IMR-90 (cell line): ENCODE measurements at regions not wholly inside any gene's neighbourhood (a gene's known extent, or its start where the extent isn't known, plus 50 kb on each side); places are given as distances from the start of the nearest gene placed in this dataset.

ENCODE experiments used
- ATAC-seq: fragments of 200-7000 bp; cut with Tn5 transposase; 2 replicates; pipeline ENCODE4 v1.9.1; 2020; ENCODE audit warnings: low read depth, mild to moderate bottlenecking, moderate library complexity
- BruUV-seq: library from RNA; stranded (reverse); fragments of 400-500 nt; replicated peaks from 2 replicates; lab custom pipeline; 2021; lab: Mats Ljungman, UMichigan
- CTCF ChIA-PET: fragments of 300-600 bp; formaldehyde crosslinking; extraction: SDS; loops from one replicate; lab custom pipeline; 2021; ENCODE audit warnings: antibody characterized with exemption; lab: Yijun Ruan, JAX
- POLR2A ChIA-PET: fragments of 300-600 bp; sonication (Branson Sonifier 250); formaldehyde crosslinking; loops from one replicate; lab custom pipeline; 2022; ENCODE audit warnings: antibody characterized with exemption; ENCODE audit not compliant: unreplicated experiment; lab: Charles Lee
- DNase-seq: peaks from one replicate; pipeline ENCODE4 v3.0.0; 2013
- H2AFZ ChIP-seq: replicated peaks from 2 replicates; pipeline ENCODE3; 2013; ENCODE audit warnings: low read length, mild to moderate bottlenecking; ENCODE audit not compliant: poor library complexity
- H2AK5ac ChIP-seq: 2 replicates; pipeline ENCODE4 v1.6.1; 2013; ENCODE audit warnings: low read depth, low read length, inconsistent platforms
- H2AK9ac ChIP-seq: replicated peaks from 2 replicates; pipeline ENCODE3; 2013; ENCODE audit warnings: mild to moderate bottlenecking, low read depth, low read length, moderate library complexity; ENCODE audit not compliant: poor library complexity
- H2BK120ac ChIP-seq: 2 replicates; pipeline ENCODE4 v1.6.1; 2013; ENCODE audit warnings: low read depth, low read length, inconsistent platforms
- H2BK15ac ChIP-seq: 3 replicates; pipeline ENCODE4 v1.6.1; 2013; ENCODE audit warnings: low read depth, low read length, inconsistent platforms
- H2BK20ac ChIP-seq: 2 replicates; pipeline ENCODE4 v1.6.1; 2013; ENCODE audit warnings: low read depth, mild to moderate bottlenecking, inconsistent platforms, low read length, moderate library complexity
- H2BK5ac ChIP-seq: 2 replicates; pipeline ENCODE4 v1.6.1; 2013; ENCODE audit warnings: mild to moderate bottlenecking, low read depth, low read length, inconsistent platforms; ENCODE audit not compliant: poor library complexity, severe bottlenecking
- H3K14ac ChIP-seq: replicated peaks from 2 replicates; pipeline ENCODE4 v1.6.1; 2013; ENCODE audit warnings: low read depth, low read length, inconsistent platforms
- H3K18ac ChIP-seq: 2 replicates; pipeline ENCODE4 v1.6.1; 2013; ENCODE audit warnings: low read depth, low read length, control low read depth
- H3K23ac ChIP-seq: 2 replicates; pipeline ENCODE4 v1.6.1; 2013; ENCODE audit warnings: low read depth, low read length, inconsistent platforms
- H3K27ac ChIP-seq: 2 replicates; pipeline ENCODE4 v1.5.1; 2013; ENCODE audit warnings: mild to moderate bottlenecking, control low read depth, low read length; ENCODE audit not compliant: insufficient read depth
- H3K27me3 ChIP-seq: 2 replicates; pipeline ENCODE4 v1.6.1; 2013; ENCODE audit warnings: low read length; ENCODE audit not compliant: control insufficient read depth, insufficient read depth
- H3K36me3 ChIP-seq: 2 replicates; pipeline ENCODE4 v1.6.1; 2013; ENCODE audit warnings: low read length, mixed read lengths; ENCODE audit not compliant: control insufficient read depth, insufficient read depth
- H3K4ac ChIP-seq: 2 replicates; pipeline ENCODE4 v1.6.1; 2013; ENCODE audit warnings: low read depth, low read length, inconsistent platforms
- H3K4me1 ChIP-seq: 2 replicates; pipeline ENCODE4 v1.6.1; 2013; ENCODE audit warnings: low read length, mixed read lengths; ENCODE audit not compliant: control insufficient read depth, insufficient read depth
- H3K4me2 ChIP-seq: 2 replicates; pipeline ENCODE4 v1.6.1; 2013; ENCODE audit warnings: low read depth, mild to moderate bottlenecking, control low read depth, low read length, moderate library complexity
- H3K4me3 ChIP-seq: 2 replicates; pipeline ENCODE4 v1.5.1; 2013; ENCODE audit warnings: low read depth, mild to moderate bottlenecking, control low read depth, low read length, moderate library complexity; ENCODE audit not compliant: insufficient read depth
- H3K56ac ChIP-seq: 2 replicates; pipeline ENCODE4 v1.6.1; 2013; ENCODE audit warnings: low read length, inconsistent platforms; ENCODE audit not compliant: insufficient read depth; ENCODE audit errors: extremely low read depth
- H3K79me1 ChIP-seq, 2 experiments: 2 replicates each; pipeline ENCODE4 v1.6.1; 2013; ENCODE audit warnings: low read length in 2 of 2, inconsistent platforms in 1 of 2, low read depth in 1 of 2
- H3K9ac ChIP-seq: 2 replicates; pipeline ENCODE4 v1.6.1; 2013; ENCODE audit warnings: low read depth, low read length, control low read depth
- H3K9me1 ChIP-seq: 2 replicates; pipeline ENCODE4 v1.6.1; 2013; ENCODE audit warnings: low read length, inconsistent platforms; ENCODE audit not compliant: insufficient read depth
- H3K9me3 ChIP-seq: 2 replicates; pipeline ENCODE4 v1.6.1; 2013; ENCODE audit warnings: low read length; ENCODE audit not compliant: control insufficient read depth, insufficient read depth
- H4K20me1 ChIP-seq: 2 replicates; pipeline ENCODE4 v1.6.1; 2013; ENCODE audit warnings: low read length, inconsistent platforms; ENCODE audit not compliant: insufficient read depth
- H4K5ac ChIP-seq: 2 replicates; pipeline ENCODE4 v1.6.1; 2013; ENCODE audit warnings: mild to moderate bottlenecking, low read depth, low read length, control low read depth
- H4K8ac ChIP-seq, 2 experiments: 2 replicates each; pipeline ENCODE4 v1.6.1; 2013; ENCODE audit warnings: low read depth in 2 of 2, low read length in 2 of 2, control low read depth in 1 of 2, inconsistent platforms in 1 of 2
- H4K91ac ChIP-seq: 2 replicates; pipeline ENCODE4 v1.6.1; 2013; ENCODE audit warnings: low read depth, low read length, inconsistent platforms; ENCODE audit not compliant: insufficient read depth
- BHLHE40 ChIP-seq: fragments of 150-350 bp; IDR thresholded peaks from 2 replicates; pipeline ENCODE4 v1.6.1; 2016; ENCODE audit warnings: mild to moderate bottlenecking, low read depth, low read length
- CEBPB ChIP-seq: IDR thresholded peaks from 2 replicates; pipeline ENCODE4 v1.6.1; 2012; ENCODE audit warnings: low read depth, low read length, improper control_type of control experiment
- CHD1 ChIP-seq: IDR thresholded peaks from 2 replicates; pipeline ENCODE4 v1.6.1; 2012; ENCODE audit warnings: low read depth, low read length, improper control_type of control experiment
- CTCF ChIP-seq: conservative IDR thresholded peaks from 2 replicates; pipeline ENCODE4 v1.5.1; 2012; ENCODE audit warnings: mild to moderate bottlenecking, low read depth, low read length, improper control_type of control experiment
- ELK1 ChIP-seq: fragments of 150-350 bp; IDR thresholded peaks from 2 replicates; pipeline ENCODE4 v1.6.1; 2016; ENCODE audit warnings: low read depth, mild to moderate bottlenecking, low read length, moderate library complexity, borderline replicate concordance
- FOS ChIP-seq: fragments of 150-350 bp; IDR thresholded peaks from 2 replicates; pipeline ENCODE4 v1.6.1; 2016; ENCODE audit warnings: low read depth, low read length
- MAFK ChIP-seq: IDR thresholded peaks from 2 replicates; pipeline ENCODE4 v1.6.1; 2012; ENCODE audit warnings: low read depth, low read length, improper control_type of control experiment
- MAZ ChIP-seq: IDR thresholded peaks from 2 replicates; pipeline ENCODE4 v1.6.1; 2012; ENCODE audit warnings: low read depth, mild to moderate bottlenecking, low read length, improper control_type of control experiment, moderate library complexity, borderline replicate concordance
- MXI1 ChIP-seq: IDR thresholded peaks from 2 replicates; pipeline ENCODE4 v1.6.1; 2012; ENCODE audit warnings: low read depth, mild to moderate bottlenecking, low read length, moderate library complexity, borderline replicate concordance
- NFE2L2 ChIP-seq: fragments of 150-350 bp; IDR thresholded peaks from 2 replicates; pipeline ENCODE4 v1.6.1; 2016; ENCODE audit warnings: low read depth, mild to moderate bottlenecking, low read length
- POLR2A ChIP-seq: IDR thresholded peaks from 2 replicates; pipeline ENCODE4 v1.6.1; 2012; ENCODE audit warnings: mild to moderate bottlenecking, low read depth, low read length
- RAD21 ChIP-seq: IDR thresholded peaks from 2 replicates; pipeline ENCODE4 v1.6.1; 2012; ENCODE audit warnings: low read length, improper control_type of control experiment
- RCOR1 ChIP-seq: IDR thresholded peaks from 2 replicates; pipeline ENCODE4 v1.6.1; 2012; ENCODE audit warnings: mild to moderate bottlenecking, low read length, improper control_type of control experiment; ENCODE audit not compliant: insufficient replicate concordance
- RFX5 ChIP-seq: IDR thresholded peaks from 2 replicates; pipeline ENCODE4 v1.8.0; 2012; ENCODE audit warnings: low read depth, mild to moderate bottlenecking, low read length, moderate library complexity
- SMC3 ChIP-seq: fragments of 150-350 bp; IDR thresholded peaks from 2 replicates; pipeline ENCODE4 v1.6.1; 2016; ENCODE audit warnings: low read depth, mild to moderate bottlenecking, antibody characterized with exemption, low read length, moderate library complexity
- USF2 ChIP-seq: fragments of 150-350 bp; IDR thresholded peaks from 2 replicates; pipeline ENCODE4 v1.6.1; 2017; ENCODE audit warnings: mild to moderate bottlenecking, antibody characterized with exemption, low read length, low read depth
- dilution Hi-C: fragments of 300-500 bp; cut with HindIII; formaldehyde crosslinking; loops from one replicate; pipeline ENCODE4 v1.14.3; 2018; ENCODE audit warnings: low sequenced_read_pairs; ENCODE audit not compliant: unreplicated experiment
- in situ Hi-C: fragments of 300-500 bp; cut with MboI; formaldehyde crosslinking; loops from 3 replicates; pipeline ENCODE4 v1.14.3; 2019; ENCODE audit warnings: low sequenced_read_pairs, inconsistent platforms, mixed read lengths
- intact Hi-C: fragments of 100-400 bp; cut with micrococcal nuclease; formaldehyde crosslinking; loops from 2 replicates; pipeline ENCODE4 v1.10.0; 2022

- no peak overlapping the region for H3K27ac ChIP-seq
- intact Hi-C loops: no loop called here
- H2BK120ac ChIP-seq: no peak overlapping the region
- H3K27me3 ChIP-seq: no peaks in the 10 kb centered on the region
- DNase-seq (no peak), ATAC-seq (no peak)
- H4K5ac ChIP-seq: no peak overlapping the region
- no peaks in the 10 kb centered on the region for H4K20me1 ChIP-seq
- H2BK5ac ChIP-seq: no peak overlapping the region
- no peak overlapping the region for H4K91ac ChIP-seq
- H3K4me3 ChIP-seq: no peak overlapping the region
- POLR2A ChIA-PET: no interaction called here
- no peak overlapping the region for H3K4ac ChIP-seq
- no peak overlapping the region for H4K8ac ChIP-seq
- dilution Hi-C loops: no loop called here
- H3K9me3 ChIP-seq: peaks cover 9% of the 10 kb centered on the region; the same call in 1 of the 2 replicates
- in situ Hi-C loops: no loop called here
- TF ChIP-seq MAFK (no peak), CHD1 (no peak), RCOR1 (no peak), RFX5 (no peak), FOS (no peak), NFE2L2 (no peak), USF2 (no peak), MXI1 (no peak), CEBPB (no peak), ELK1 (no peak), BHLHE40 (no peak), POLR2A (no peak), SMC3 (no peak), CTCF (no peak), RAD21 (no peak), MAZ (no peak)
- no peak overlapping the region for H3K23ac ChIP-seq
- no peak overlapping the region for H2AFZ ChIP-seq
- no peaks in the 10 kb centered on the region for H3K36me3 ChIP-seq
- H3K9ac ChIP-seq: no peak overlapping the region
- H3K56ac ChIP-seq: no peak overlapping the region
- CTCF ChIA-PET: no interaction called here
- no peaks in the 10 kb centered on the region for H3K4me1 ChIP-seq
- H2AK9ac ChIP-seq: no peak overlapping the region
- H3K9me1 ChIP-seq: no peaks in the 10 kb centered on the region
- H3K14ac ChIP-seq: no peak overlapping the region
- no peaks in the 10 kb centered on the region for H3K79me1 ChIP-seq
- no peak overlapping the region for H3K4me2 ChIP-seq
- no peak overlapping the region for H2AK5ac ChIP-seq
- no peak overlapping the region for H2BK15ac ChIP-seq
- BruUV-seq: no TSS peak
- H3K18ac ChIP-seq: no peak overlapping the region
- no peak overlapping the region for H2BK20ac ChIP-seq
Observed at GRCh38 chr2:79327460-79327859, 167.9 kb upstream of the REG3A start.
